HepG2 (cell line): ENCODE measurements at regions not wholly inside any gene's neighbourhood (a gene's known extent, or its start where the extent isn't known, plus 50 kb on each side); places are given as distances from the start of the nearest gene placed in this dataset.

Source experiments
- ATAC-seq: fragments of 200-7000 bp; cut with Tn5 transposase; 3 replicates; pipeline ENCODE4 v1.9.1; 2020; ENCODE audit warnings: mild to moderate bottlenecking, moderate library complexity
- BruUV-seq: library from RNA; stranded (reverse); fragments of 400-500 nt; replicated peaks from 2 replicates; lab custom pipeline; 2021; lab: Mats Ljungman, UMichigan
- CTCF ChIA-PET: fragments of 300-600 bp; formaldehyde crosslinking; extraction: SDS; loops from one replicate; lab custom pipeline; 2021; ENCODE audit warnings: low total read pairs, inconsistent platforms, low intra/inter-chr PET ratio; lab: Yijun Ruan, JAX
- POLR2A ChIA-PET: fragments of 350-600 bp; sonication (Branson Sonifier 250); formaldehyde crosslinking; loops from one replicate; lab custom pipeline; 2020; ENCODE audit warnings: antibody characterized with exemption, inconsistent platforms; lab: Yijun Ruan, JAX
- DNase-seq: peaks from one replicate; pipeline ENCODE4 v3.0.0-alpha.2; 2015; ENCODE audit warnings: low spot score
- FAIRE-seq: peaks from 3 replicates; lab custom pipeline; 2011; peaks lifted over from hg19 to GRCh38; lab: Jason Lieb, UNC
- H2AFZ ChIP-seq: one replicate; pipeline ENCODE4 v1.6.1; 2011; ENCODE audit warnings: low read length, inconsistent platforms
- H3K27ac ChIP-seq: fragments of 300-600 bp; 3 replicates; pipeline ENCODE4 v1.8.0; 2011; ENCODE audit warnings: mixed run types, mild to moderate bottlenecking, mixed read lengths, low read length, inconsistent platforms; ENCODE audit not compliant: insufficient read depth; ENCODE audit errors: extremely low read length
- H3K27me3 ChIP-seq, 2 experiments: fragments of 200-600 bp in 1 of 2; 2 replicates in 1 of 2; 3 replicates in 1 of 2; pipeline versions ENCODE4 v1.6.0 to v1.8.0; 2011; ENCODE audit warnings: low read length in 2 of 2, mild to moderate bottlenecking in 2 of 2, moderate library complexity in 2 of 2, inconsistent platforms in 1 of 2; ENCODE audit not compliant: insufficient read depth in 2 of 2, control insufficient read depth in 1 of 2
- H3K36me3 ChIP-seq, 2 experiments: fragments of 200-600 bp in 1 of 2; replicated peaks in 1 of 2; 2 replicates in 1 of 2; 3 replicates in 1 of 2; pipeline versions ENCODE4 v1.5.1 to v1.8.0; 2011; ENCODE audit warnings: low read length in 2 of 2, inconsistent platforms in 1 of 2; ENCODE audit not compliant: insufficient read depth in 2 of 2, control insufficient read depth in 1 of 2
- H3K4me1 ChIP-seq: 2 replicates; pipeline ENCODE4 v1.5.1; 2012; ENCODE audit warnings: low read length, inconsistent platforms; ENCODE audit not compliant: insufficient read depth
- H3K4me2 ChIP-seq: 2 replicates; pipeline ENCODE4 v1.6.0; 2011; ENCODE audit warnings: low read depth, low read length, inconsistent platforms
- H3K4me3 ChIP-seq, 3 experiments: fragments of 200-600 bp in 1 of 3; sonication (generic), shearing (Covaris generic) in 1 of 3; replicated peaks in 1 of 3; 2 replicates each; pipeline ENCODE4 v1.5.1; 2011 to 2016; ENCODE audit warnings: low read length in 3 of 3, inconsistent platforms in 2 of 3, low read depth in 2 of 3, mild to moderate bottlenecking in 2 of 3, control low read depth in 1 of 3, mixed read lengths in 1 of 3; ENCODE audit not compliant: insufficient read depth in 1 of 3
- H3K79me2 ChIP-seq: one replicate; pipeline ENCODE4 v1.6.1; 2011; ENCODE audit warnings: low read length, inconsistent platforms; ENCODE audit not compliant: insufficient read depth
- H3K9ac ChIP-seq: 2 replicates; pipeline ENCODE4 v1.6.0; 2011; ENCODE audit warnings: mild to moderate bottlenecking, low read depth, low read length, inconsistent platforms; ENCODE audit not compliant: insufficient read depth
- H3K9me3 ChIP-seq: 2 replicates; pipeline ENCODE4 v1.5.1; 2012; ENCODE audit warnings: mild to moderate bottlenecking, low read length
- H4K20me1 ChIP-seq: 2 replicates; pipeline ENCODE4 v1.6.0; 2011; ENCODE audit warnings: inconsistent platforms, mild to moderate bottlenecking, low read length, moderate library complexity; ENCODE audit not compliant: insufficient read depth
- HNRNPK ChIP-seq: fragments of 200-400 bp; formaldehyde crosslinking; IDR thresholded peaks from 2 replicates; pipeline ENCODE4 v1.6.1; 2018; ENCODE audit warnings: low read length, low read depth, moderate library complexity, mild to moderate bottlenecking; ENCODE audit not compliant: poor library complexity, severe bottlenecking
- HNRNPLL ChIP-seq: fragments of 200-400 bp; formaldehyde crosslinking; IDR thresholded peaks from 2 replicates; pipeline ENCODE4 v1.6.1; 2017; ENCODE audit warnings: mild to moderate bottlenecking, low read depth, low read length; ENCODE audit not compliant: poor library complexity, severe bottlenecking
- MAFK ChIP-seq, 2 experiments: IDR thresholded peaks in 1 of 2; conservative IDR thresholded peaks in 1 of 2; 2 replicates each; pipeline ENCODE4 v1.6.1; 2011; ENCODE audit warnings: improper control_type of control experiment in 2 of 2, low read length in 2 of 2
- MXI1 ChIP-seq: IDR thresholded peaks from 3 replicates; pipeline ENCODE4 v1.6.1; 2012; ENCODE audit warnings: low read depth, low read length, inconsistent platforms, borderline replicate concordance
- NFYB ChIP-seq: sonication (generic); formaldehyde crosslinking; IDR thresholded peaks from 2 replicates; pipeline ENCODE4 v1.4.0; 2020; ENCODE audit warnings: missing genetic modification reagents
- NR2C2 ChIP-seq: sonication (generic); formaldehyde crosslinking; IDR thresholded peaks from 2 replicates; pipeline ENCODE4 v1.4.0; 2020; ENCODE audit warnings: missing genetic modification reagents, mild to moderate bottlenecking, moderate library complexity, borderline replicate concordance
- PHF8 ChIP-seq: sonication (generic); formaldehyde crosslinking; IDR thresholded peaks from 2 replicates; pipeline ENCODE4 v1.5.0; 2020; ENCODE audit warnings: missing genetic modification reagents
- RXRB ChIP-seq: IDR thresholded peaks from 2 replicates; pipeline ENCODE4 v1.6.1; 2016; ENCODE audit warnings: borderline replicate concordance, missing genetic modification reagents, missing compliant biosample characterization
- SP2 ChIP-seq: sonication (generic); formaldehyde crosslinking; IDR thresholded peaks from 2 replicates; pipeline ENCODE4 v1.5.1; 2020; ENCODE audit warnings: mild to moderate bottlenecking, missing genetic modification reagents
- SP4 ChIP-seq: sonication (generic); formaldehyde crosslinking; IDR thresholded peaks from 2 replicates; pipeline ENCODE4 v1.8.1; 2023; ENCODE audit warnings: mild to moderate bottlenecking, missing genetic modification reagents
- TGIF2 ChIP-seq: IDR thresholded peaks from 2 replicates; pipeline ENCODE4 v1.6.1; 2016; ENCODE audit warnings: control low read depth, missing compliant biosample characterization
- ZBTB20 ChIP-seq: sonication (generic); formaldehyde crosslinking; IDR thresholded peaks from 2 replicates; pipeline ENCODE4 v1.8.1; 2023; ENCODE audit warnings: missing genetic modification reagents, low read depth, mild to moderate bottlenecking, borderline replicate concordance
- ZNF30 ChIP-seq: sonication (generic); formaldehyde crosslinking; IDR thresholded peaks from 2 replicates; pipeline ENCODE4 v1.5.0; 2020; ENCODE audit warnings: mild to moderate bottlenecking, missing genetic modification reagents
- ZNF558 ChIP-seq: sonication (generic); formaldehyde crosslinking; IDR thresholded peaks from 2 replicates; pipeline ENCODE4 v1.9.0; 2022; ENCODE audit warnings: mild to moderate bottlenecking, missing genetic modification reagents, borderline replicate concordance
- ZNF577 ChIP-seq: sonication (generic); formaldehyde crosslinking; IDR thresholded peaks from 2 replicates; pipeline ENCODE4 v1.4.0; 2020; ENCODE audit warnings: mild to moderate bottlenecking, low read depth, missing genetic modification reagents, borderline replicate concordance
- ZNF614 ChIP-seq: IDR thresholded peaks from 2 replicates; pipeline ENCODE4 v1.6.1; 2018; ENCODE audit warnings: missing biosample characterization, missing genetic modification reagents, inconsistent platforms, borderline replicate concordance
- ZNF747 ChIP-seq: sonication (generic); formaldehyde crosslinking; IDR thresholded peaks from 2 replicates; pipeline ENCODE4 v1.8.1; 2023; ENCODE audit warnings: missing genetic modification reagents, mild to moderate bottlenecking, borderline replicate concordance
- WGBS: methylation state at CpG from one replicate; pipeline ENCODE4 v1.1.6; 2017; ENCODE audit warnings: low lambda C conversion rate; 5-methylcytosine and 5-hydroxymethylcytosine counted together
- in situ Hi-C: cut with HindIII; loops from 2 replicates; pipeline ENCODE4 v1.10.0; 2017; ENCODE audit warnings: low pct_unique_long_range_greater_than_20kb; ENCODE audit not compliant: extremely low pct_ligation_motif_present
- intact Hi-C: fragments of 100-400 bp; cut with micrococcal nuclease; formaldehyde crosslinking; loops from one replicate; pipeline ENCODE4 v1.10.0; 2022; ENCODE audit not compliant: unreplicated experiment
- TF ChIP-seq, protein P1 (sequence below): sonication (generic); formaldehyde crosslinking; IDR thresholded peaks from 2 replicates; pipeline ENCODE4 v1.8.1; 2023; ENCODE audit warnings: missing genetic modification reagents, inconsistent platforms, borderline replicate concordance

DNA sequence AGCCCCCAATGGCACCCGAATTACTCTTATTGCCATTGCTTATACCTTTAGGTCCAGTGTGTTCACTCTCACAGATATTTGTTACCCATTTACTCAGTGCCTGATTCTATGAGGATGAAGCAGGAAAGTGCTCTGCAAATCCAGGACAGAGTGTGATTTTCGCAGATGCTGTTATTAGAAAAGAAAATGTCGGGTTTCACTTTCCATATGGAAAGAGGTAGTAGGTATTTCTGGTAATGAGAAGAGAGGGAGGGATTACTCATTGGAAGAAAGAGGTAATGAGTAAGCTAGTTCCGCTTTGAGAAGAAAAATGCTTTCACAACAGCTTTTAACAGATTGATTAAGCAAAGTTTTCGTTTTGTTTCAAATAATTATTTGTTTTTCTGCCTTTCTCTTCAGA is 336.3 kb upstream of the CFAP20DC start:
- POLR2A ChIA-PET: no interaction called here
- no peak for FAIRE-seq
- TF ChIP-seq ZBTB20 (CRISPR knock-in tag) (no peak), ZNF577 (no peak), ZNF747 (CRISPR knock-in tag) (no peak), ZNF558 (CRISPR knock-in tag) (no peak), SP4 (CRISPR knock-in tag) (no peak), ZNF614 (CRISPR knock-in tag) (no peak), MXI1 (no peak), HNRNPK (no peak), ZNF30 (CRISPR knock-in tag) (no peak), RXRB (CRISPR knock-in tag) (no peak), HNRNPLL (no peak), SP2 (no peak), PHF8 (CRISPR knock-in tag) (no peak), TGIF2 (no peak), NFYB (no peak), NR2C2 (CRISPR knock-in tag) (no peak), MAFK (conservative IDR thresholded peaks at IDR 0.05 in 1 of 2, IDR thresholded peaks at IDR 0.05 in 1 of 2; ENCODE audit: low read length in 2 of 2) (no peak)
- TF ChIP-seq, protein P1, sequence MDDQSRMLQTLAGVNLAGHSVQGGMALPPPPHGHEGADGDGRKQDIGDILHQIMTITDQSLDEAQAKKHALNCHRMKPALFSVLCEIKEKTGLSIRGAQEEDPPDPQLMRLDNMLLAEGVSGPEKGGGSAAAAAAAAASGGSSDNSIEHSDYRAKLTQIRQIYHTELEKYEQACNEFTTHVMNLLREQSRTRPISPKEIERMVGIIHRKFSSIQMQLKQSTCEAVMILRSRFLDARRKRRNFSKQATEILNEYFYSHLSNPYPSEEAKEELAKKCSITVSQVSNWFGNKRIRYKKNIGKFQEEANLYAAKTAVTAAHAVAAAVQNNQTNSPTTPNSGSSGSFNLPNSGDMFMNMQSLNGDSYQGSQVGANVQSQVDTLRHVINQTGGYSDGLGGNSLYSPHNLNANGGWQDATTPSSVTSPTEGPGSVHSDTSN: no peak
- in situ Hi-C loops (no loop called here), intact Hi-C loops (no loop called here)
- H3K27me3 ChIP-seq: no peaks in the 10 kb centered on the region; a peak in 1 of 5 replicates
- H3K4me3 ChIP-seq: no peak overlapping the region
- WGBS: 8% methylated on average over 5 of the region's 5 CpGs
- no peaks in the 10 kb centered on the region for H3K9me3 ChIP-seq
- no peaks in the 10 kb centered on the region for H3K36me3 ChIP-seq
- H3K4me2 ChIP-seq: no peak overlapping the region
- H4K20me1 ChIP-seq: no peaks in the 10 kb centered on the region
- H3K79me2 ChIP-seq: no peaks in the 10 kb centered on the region
- CTCF ChIA-PET: no interaction called here
- no peak overlapping the region for H3K9ac ChIP-seq
- no peak overlapping the region for H3K27ac ChIP-seq
- DNase-seq: no peak
- no TSS peak for BruUV-seq
- H3K4me1 ChIP-seq: no peaks in the 10 kb centered on the region
- H2AFZ ChIP-seq: no peak overlapping the region
- no peak for ATAC-seq
